G401 (cell line): ENCODE measurements at regions not wholly inside any gene's neighbourhood (a gene's known extent, or its start where the extent isn't known, plus 50 kb on each side); places are given as distances from the start of the nearest gene placed in this dataset.
A peak's percentile ranks its signal among the peaks of the same experiment; 100 is the strongest.
"Not testable (repeated sequence)": the region's sequence is repeated elsewhere in the genome, so short reads cannot be mapped to it uniquely, and the experiment has no call there.

Source experiments
- DNase-seq: peaks from one replicate; pipeline ENCODE4 v3.0.0-alpha.2; 2015; ENCODE audit warnings: low spot score
- in situ Hi-C: cut with HindIII; loops from 2 replicates; pipeline ENCODE4 v1.10.0; 2016; ENCODE audit warnings: low sequenced_read_pairs, mixed read lengths

- DNase-seq, result no peak
- in situ Hi-C loops, result loop anchor here (25.0 kb wide), 1 partner anchor 132 kb away; the partner anchor contains the start of gene FHL2
Observed at GRCh38 chr2:105518897-105519296, 120.0 kb upstream of the FHL2 start.

- in situ Hi-C loops, result loop anchor here (25.0 kb wide), 1 partner anchor 131 kb away; the partner anchor contains the start of gene FHL2
- DNase-seq, result peak; percentile 86
Observed at GRCh38 chr2:105517814-105518705, 119.2 kb upstream of the FHL2 start.

- in situ Hi-C loops, result loop anchor here (25.0 kb wide), 1 partner anchor 128 kb away; the partner anchor contains the start of gene FHL2
- peak; percentile 85 for DNase-seq
Observed at GRCh38 chr2:105515581-105516415, 116.9 kb upstream of the FHL2 start.

GRCh38 chr2:105514576-105514975 is 115.7 kb upstream of the FHL2 start:
- in situ Hi-C loops, result loop anchor here (25.0 kb wide), 1 partner anchor 127 kb away; the partner anchor contains the start of gene FHL2
- DNase-seq, result no peak

GRCh38 chr2:105510761-105511528 is 112.1 kb upstream of the FHL2 start:
- in situ Hi-C loops, result loop anchor here (25.0 kb wide), 1 partner anchor 124 kb away; the partner anchor contains the start of gene FHL2
- no peak for DNase-seq

- in situ Hi-C loops, result loop anchor here (25.0 kb wide), 1 partner anchor 122 kb away; the partner anchor contains the start of gene FHL2
Observed at GRCh38 chr2:105509269-105510086, 110.6 kb upstream of the FHL2 start.

GRCh38 chr2:105506860-105507259 is 108.0 kb upstream of the FHL2 start:
- DNase-seq, result not testable (repeated sequence)
- in situ Hi-C loops, result loop anchor here (25.0 kb wide), 1 partner anchor 120 kb away; the partner anchor contains the start of gene FHL2

More at GRCh38 chr2:105509269-105510086, 110.6 kb upstream of the FHL2 start:
- DNase-seq, result no peak

- DNase-seq, result no peak
- in situ Hi-C loops, result loop anchor here (25.0 kb wide), 1 partner anchor 117 kb away; the partner anchor contains the start of gene FHL2
Observed at GRCh38 chr2:105504459-105504858, 105.6 kb upstream of the FHL2 start.

- no peak for DNase-seq
- in situ Hi-C loops, result loop anchor here (25.0 kb wide), 1 partner anchor 115 kb away; the partner anchor contains the start of gene FHL2
Observed at GRCh38 chr2:105502625-105503334, 103.9 kb upstream of the FHL2 start.

- in situ Hi-C loops, result no loop called here
- DNase-seq, result no peak
Observed at GRCh38 chr2:105498281-105498846, 99.5 kb upstream of the FHL2 start.

- DNase-seq, result no peak
- in situ Hi-C loops, result no loop called here
Observed at GRCh38 chr2:105497094-105497493, 98.2 kb upstream of the FHL2 start.

GRCh38 chr2:105496271-105496670 is 97.4 kb upstream of the FHL2 start:
- in situ Hi-C loops, result no loop called here

GRCh38 chr2:105494683-105495425 is 96.0 kb upstream of the FHL2 start:
- DNase-seq, result no peak
- in situ Hi-C loops, result no loop called here

More at GRCh38 chr2:105496271-105496670, 97.4 kb upstream of the FHL2 start:
- peak; percentile 1 for DNase-seq

GRCh38 chr2:105490956-105491355 is 92.1 kb upstream of the FHL2 start:
- no peak for DNase-seq
- in situ Hi-C loops, result no loop called here

GRCh38 chr2:105490204-105490603 is 91.4 kb upstream of the FHL2 start:
- DNase-seq, result no peak
- in situ Hi-C loops, result no loop called here

GRCh38 chr2:105489168-105489878 is 90.5 kb upstream of the FHL2 start:
- in situ Hi-C loops, result no loop called here
- no peak for DNase-seq
